ENCODE measurements at regions not wholly inside any gene's neighbourhood (a gene's known extent, or its start where the extent isn't known, plus 50 kb on each side); places are given as distances from the start of the nearest gene placed in this dataset.
A peak's percentile ranks its signal among the peaks of the same experiment; 100 is the strongest.
"Not testable (repeated sequence)": the region's sequence is repeated elsewhere in the genome, so short reads cannot be mapped to it uniquely, and the experiment has no call there.

- no peak overlapping the region for H3K4me3 ChIP-seq (ENCODE audit: low read length)
- no peak for DNase-seq (ENCODE audit: low read depth, low spot score)
Measured at GRCh38 chr7:133132906-133133305, 51.0 kb upstream of the CHCHD3 start.

GRCh38 chr7:133134810-133135209, 52.9 kb upstream of the CHCHD3 start:
- DNase-seq (ENCODE audit: low read depth, low spot score) = no peak
- no peak overlapping the region for H3K4me3 ChIP-seq (ENCODE audit: low read length)

- H3K4me3 ChIP-seq (ENCODE audit: low read length) = no peak overlapping the region
- DNase-seq (ENCODE audit: low read depth, low spot score) = no peak
Measured at GRCh38 chr7:133135451-133135850, 53.6 kb upstream of the CHCHD3 start.

GRCh38 chr7:133139350-133139749, 57.5 kb upstream of the CHCHD3 start:
- peak; percentile 27 for DNase-seq (ENCODE audit: low read depth, low spot score)
- no peak overlapping the region for H3K4me3 ChIP-seq (ENCODE audit: low read length)

GRCh38 chr7:133139801-133140200, 57.9 kb upstream of the CHCHD3 start:
- no peak overlapping the region for H3K4me3 ChIP-seq (ENCODE audit: low read length)
- DNase-seq (ENCODE audit: low read depth, low spot score) = no peak

GRCh38 chr7:133140994-133141595, 59.2 kb upstream of the CHCHD3 start:
- no peak overlapping the region for H3K4me3 ChIP-seq (ENCODE audit: low read length)
- no peak for DNase-seq (ENCODE audit: low read depth, low spot score)

- no peak for DNase-seq (ENCODE audit: low read depth, low spot score)
- no peak overlapping the region for H3K4me3 ChIP-seq (ENCODE audit: low read length)
Measured at GRCh38 chr7:133150760-133151159, 68.9 kb upstream of the CHCHD3 start.

GRCh38 chr7:133152875-133153274, 71.0 kb upstream of the CHCHD3 start:
- DNase-seq (ENCODE audit: low read depth, low spot score) = no peak
- H3K4me3 ChIP-seq (ENCODE audit: low read length) = no peak overlapping the region

GRCh38 chr7:133155146-133155545, 73.3 kb upstream of the CHCHD3 start:
- H3K4me3 ChIP-seq (ENCODE audit: low read length) = no peak overlapping the region
- peak; percentile 1 for DNase-seq (ENCODE audit: low read depth, low spot score)

GRCh38 chr7:133155642-133156041, 73.8 kb upstream of the CHCHD3 start:
- H3K4me3 ChIP-seq (ENCODE audit: low read length) = no peak overlapping the region

GRCh38 chr7:133157045-133157444, 75.2 kb upstream of the CHCHD3 start:
- no peak for DNase-seq (ENCODE audit: low read depth, low spot score)
- no peak overlapping the region for H3K4me3 ChIP-seq (ENCODE audit: low read length)

More at GRCh38 chr7:133155642-133156041, 73.8 kb upstream of the CHCHD3 start:
- no peak for DNase-seq (ENCODE audit: low read depth, low spot score)

- DNase-seq (ENCODE audit: low read depth, low spot score) = no peak
- H3K4me3 ChIP-seq (ENCODE audit: low read length) = no peak overlapping the region
Measured at GRCh38 chr7:133164498-133164897, 82.6 kb upstream of the CHCHD3 start.

GRCh38 chr7:133165001-133165400, 83.1 kb upstream of the CHCHD3 start:
- no peak overlapping the region for H3K4me3 ChIP-seq (ENCODE audit: low read length)
- DNase-seq (ENCODE audit: low read depth, low spot score) = no peak

- DNase-seq (ENCODE audit: low read depth, low spot score) = no peak
Measured at GRCh38 chr7:133165529-133165928, 83.6 kb upstream of the CHCHD3 start.

GRCh38 chr7:133167300-133167699, 85.4 kb upstream of the CHCHD3 start:
- H3K4me3 ChIP-seq (ENCODE audit: low read length) = no peak overlapping the region
- no peak for DNase-seq (ENCODE audit: low read depth, low spot score)

More at GRCh38 chr7:133165529-133165928, 83.6 kb upstream of the CHCHD3 start:
- H3K4me3 ChIP-seq (ENCODE audit: low read length) = no peak overlapping the region

- not testable (repeated sequence) for H3K4me3 ChIP-seq (ENCODE audit: low read length); DNase-seq (ENCODE audit: low read depth, low spot score)
Measured at GRCh38 chr7:133169167-133169822, 83.6 kb upstream of the EXOC4 start.

- H3K4me3 ChIP-seq (ENCODE audit: low read length); DNase-seq (ENCODE audit: low read depth, low spot score): not testable (repeated sequence)
Measured at GRCh38 chr7:133177476-133177875, 75.4 kb upstream of the EXOC4 start.

- H3K4me3 ChIP-seq (ENCODE audit: low read length) = no peak overlapping the region
- DNase-seq (ENCODE audit: low read depth, low spot score) = no peak
Measured at GRCh38 chr7:133180717-133181116, 72.2 kb upstream of the EXOC4 start.

- H3K4me3 ChIP-seq (ENCODE audit: low read length) = no peak overlapping the region
- no peak for DNase-seq (ENCODE audit: low read depth, low spot score)
Measured at GRCh38 chr7:133183042-133183794, 69.7 kb upstream of the EXOC4 start.

- no peak for DNase-seq (ENCODE audit: low read depth, low spot score)
- no peak overlapping the region for H3K4me3 ChIP-seq (ENCODE audit: low read length)
Measured at GRCh38 chr7:133183969-133184368, 68.9 kb upstream of the EXOC4 start.

Data from Jurkat, Clone E6-1 (cell line).